Stimulated activated CD8-positive, alpha-beta memory T cell treated with anti-CD3 and anti-CD28 coated beads, Interleukin-4, amount 100 ng/mL, for 48 hours (primary cell): ENCODE measurements at regions not wholly inside any gene's neighbourhood (a gene's known extent, or its start where the extent isn't known, plus 50 kb on each side); places are given as distances from the start of the nearest gene placed in this dataset.
A peak's percentile ranks its signal among the peaks of the same experiment; 100 is the strongest.
"Not testable (repeated sequence)": the region's sequence is repeated elsewhere in the genome, so short reads cannot be mapped to it uniquely, and the experiment has no call there.

Experiments used
- DNase-seq: peaks from one replicate; pipeline ENCODE4 v3.0.0-alpha.2; 2020

DNA sequence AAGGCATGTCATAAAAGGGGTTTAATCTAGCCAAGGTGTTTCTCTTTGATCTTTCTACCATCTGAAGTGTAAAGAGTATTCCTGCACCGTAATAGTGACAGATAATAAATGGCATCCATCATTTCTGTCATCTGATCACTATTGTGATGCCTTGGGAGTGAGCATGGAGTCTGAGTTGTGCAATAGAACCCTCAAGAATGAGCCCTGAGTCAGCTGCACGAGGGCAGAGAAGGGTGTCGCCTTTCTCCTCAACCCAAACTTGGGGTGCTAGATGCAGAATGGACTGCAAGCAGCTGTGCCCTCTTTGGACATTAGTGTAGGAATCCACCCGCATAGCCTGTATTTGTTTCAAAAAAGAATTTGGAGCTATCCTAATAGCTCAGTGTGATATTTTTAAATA is 115.2 kb downstream of the ZNF37A start:
- no peak for DNase-seq

GRCh38 chr10:38209748-38210147 is 115.6 kb downstream of the ZNF37A start:
- DNase-seq: not testable (repeated sequence)

DNA sequence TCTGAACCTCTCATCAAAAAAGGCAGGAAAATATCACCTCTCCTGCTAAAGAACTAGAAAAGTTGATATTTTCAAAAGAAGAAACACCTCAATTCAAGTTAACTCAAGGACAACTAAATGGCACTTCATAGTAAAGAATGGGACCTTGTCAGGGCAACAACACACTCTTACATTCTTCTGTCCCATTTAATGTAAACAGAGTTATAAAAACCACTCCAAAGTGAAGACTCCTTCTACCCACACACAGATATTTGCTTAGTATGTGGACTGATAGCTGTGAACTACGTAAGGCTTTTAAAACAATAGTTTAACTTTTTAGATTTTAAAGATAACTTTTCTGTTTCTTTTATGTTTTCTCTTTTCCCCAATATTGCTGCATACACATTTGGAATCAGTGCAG is 118.3 kb downstream of the ZNF37A start:
- DNase-seq: no peak

GRCh38 chr10:38226385-38226784 is 132.2 kb downstream of the ZNF37A start:
- no peak for DNase-seq

- DNase-seq: no peak
Measured at GRCh38 chr10:38228394-38228793, 134.3 kb downstream of the ZNF37A start.

DNA sequence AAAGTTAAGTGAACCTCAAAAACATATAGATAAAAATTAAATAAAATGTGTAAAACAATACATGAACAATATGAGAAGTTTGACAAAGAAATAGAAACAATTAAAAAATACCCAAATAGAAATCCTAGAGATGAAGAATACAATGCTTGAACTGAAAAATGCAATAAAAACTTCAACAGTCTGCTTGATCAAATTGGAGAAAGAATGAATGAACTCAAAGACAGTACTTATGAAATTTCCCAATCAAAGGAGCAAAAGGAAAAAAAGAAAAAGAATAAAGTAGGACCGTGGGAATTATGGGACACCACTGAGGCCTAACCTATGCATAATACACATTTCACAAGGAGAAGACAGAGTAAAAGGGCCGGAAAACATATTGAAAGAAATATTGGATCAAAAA is 144.3 kb downstream of the ZNF37A start:
- not testable (repeated sequence) for DNase-seq

GRCh38 chr10:38242061-38242649 is 148.0 kb downstream of the ZNF37A start:
- not testable (repeated sequence) for DNase-seq

GRCh38 chr10:38248113-38248512 is 154.0 kb downstream of the ZNF37A start:
- DNase-seq: not testable (repeated sequence)

GRCh38 chr10:38252551-38252950 is 158.4 kb downstream of the ZNF37A start:
- not testable (repeated sequence) for DNase-seq

GRCh38 chr10:38267555-38267954 is 173.4 kb downstream of the ZNF37A start:
- DNase-seq: not testable (repeated sequence)

DNA sequence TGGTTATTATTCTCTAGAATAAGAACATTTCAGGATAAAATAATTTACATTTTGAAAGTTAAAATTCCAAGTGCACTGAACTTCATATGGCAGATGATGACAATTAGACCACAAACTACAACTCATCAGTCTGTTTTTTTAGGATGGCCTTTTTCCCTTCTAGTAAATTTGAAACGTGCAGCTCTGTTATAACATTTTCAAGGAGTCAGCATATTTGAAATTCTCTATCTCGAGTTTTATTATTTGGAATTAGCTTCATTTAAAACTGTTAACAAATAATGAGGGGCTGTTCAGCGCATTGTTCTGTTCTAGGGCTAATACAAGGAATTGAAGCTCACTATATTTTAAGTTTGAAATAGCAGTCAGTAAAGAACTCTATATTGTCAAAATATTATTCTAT is 176.9 kb downstream of the ZNF37A start:
- not testable (repeated sequence) for DNase-seq

- DNase-seq: not testable (repeated sequence)
Measured at GRCh38 chr10:38274879-38275278, 180.7 kb downstream of the ZNF37A start.

DNA sequence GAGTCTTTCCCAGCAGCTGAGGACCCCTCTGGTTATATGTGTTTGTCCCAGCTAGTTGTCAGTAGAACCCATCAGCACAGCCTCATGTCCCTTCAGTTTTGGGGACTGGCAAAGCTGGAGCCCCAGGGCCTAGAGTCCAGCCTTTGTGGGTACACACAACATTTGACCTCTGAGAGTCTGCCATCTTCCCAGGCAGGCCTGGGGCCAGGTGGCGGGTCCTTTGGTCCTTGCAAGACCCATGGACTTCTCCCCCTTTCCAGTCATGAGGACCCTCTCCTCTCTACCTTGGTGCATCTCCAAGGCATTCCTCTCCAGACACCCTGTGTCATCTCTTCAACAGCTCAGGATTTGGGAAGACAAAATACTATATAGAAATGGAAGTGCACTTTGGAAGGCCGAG is 198.4 kb downstream of the ZNF37A start:
- DNase-seq: not testable (repeated sequence)

DNA sequence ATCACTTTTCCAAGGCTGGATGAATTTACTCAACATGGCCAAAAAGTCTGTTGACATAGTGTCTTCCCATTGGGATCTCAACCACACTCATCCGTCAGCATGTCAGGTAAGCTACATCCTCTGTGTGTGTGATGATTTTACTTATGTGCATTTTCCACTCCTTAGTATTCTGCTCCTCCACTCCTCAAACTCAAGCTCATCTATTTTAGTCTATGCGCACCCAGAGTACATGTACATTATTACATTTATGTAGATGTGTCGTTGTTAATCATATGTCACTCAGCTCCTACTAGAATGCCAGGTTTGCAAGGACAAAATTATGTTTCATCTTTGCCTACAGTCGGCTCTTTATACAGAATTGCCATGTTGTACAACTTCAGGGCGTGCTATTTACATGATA is 216.0 kb downstream of the ZNF37A start:
- not testable (repeated sequence) for DNase-seq

DNA sequence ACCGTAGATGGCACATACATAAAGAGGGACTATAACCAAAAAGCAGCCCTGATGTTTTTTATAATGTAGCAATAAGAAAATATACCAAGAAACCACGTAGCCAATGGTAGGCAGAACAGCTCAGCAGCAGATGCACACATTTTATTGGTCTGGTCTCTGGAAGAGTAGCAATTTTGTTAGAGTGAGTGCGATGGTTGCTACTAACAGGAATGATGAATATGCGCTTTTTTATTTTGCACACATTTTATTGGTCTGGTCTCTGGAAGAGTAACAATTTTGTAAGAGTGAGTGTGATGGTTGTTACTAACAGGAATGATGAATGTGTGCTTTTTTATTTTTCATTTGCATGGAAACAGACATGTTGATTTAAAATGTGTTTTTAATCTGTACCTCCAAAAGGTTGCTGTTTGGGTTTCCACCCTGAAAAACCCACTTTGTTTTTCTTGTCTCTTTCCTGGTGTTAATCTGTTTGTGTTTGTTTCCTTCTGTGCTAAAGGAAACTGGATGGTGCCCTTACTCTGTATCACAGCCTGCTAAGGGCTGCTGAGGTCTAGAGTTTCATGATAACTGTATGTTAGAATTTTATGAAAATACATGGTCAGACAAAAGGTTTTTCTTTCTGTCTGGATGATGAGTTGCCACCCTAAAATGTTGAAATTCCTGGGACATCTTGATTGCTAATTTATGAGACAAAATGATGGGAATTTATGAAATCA is 221.1 kb downstream of the ZNF37A start:
- DNase-seq: not testable (repeated sequence)

- DNase-seq: not testable (repeated sequence)
Measured at GRCh38 chr10:38321393-38321792, 227.3 kb downstream of the ZNF37A start.

DNA sequence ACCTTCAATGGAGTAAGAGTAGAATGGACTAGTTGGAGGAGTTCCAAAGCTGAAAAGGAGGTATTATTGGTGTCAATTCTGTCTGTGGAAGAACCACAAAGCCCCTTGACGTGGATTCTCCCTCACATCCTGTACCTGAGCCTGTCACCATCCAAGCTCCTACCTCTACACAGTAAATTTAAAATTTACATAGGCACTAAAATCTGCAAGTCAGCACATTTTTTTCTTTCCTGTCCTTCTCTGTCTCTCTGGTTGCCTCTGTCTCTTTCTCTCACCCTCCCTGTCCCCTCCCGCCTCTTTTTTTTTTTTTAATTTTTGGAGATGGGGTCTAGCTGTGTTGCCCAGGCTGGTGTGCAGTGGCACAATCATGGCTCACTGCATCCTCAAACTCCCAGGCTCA is 236.2 kb downstream of the ZNF37A start:
- DNase-seq: not testable (repeated sequence)

DNA sequence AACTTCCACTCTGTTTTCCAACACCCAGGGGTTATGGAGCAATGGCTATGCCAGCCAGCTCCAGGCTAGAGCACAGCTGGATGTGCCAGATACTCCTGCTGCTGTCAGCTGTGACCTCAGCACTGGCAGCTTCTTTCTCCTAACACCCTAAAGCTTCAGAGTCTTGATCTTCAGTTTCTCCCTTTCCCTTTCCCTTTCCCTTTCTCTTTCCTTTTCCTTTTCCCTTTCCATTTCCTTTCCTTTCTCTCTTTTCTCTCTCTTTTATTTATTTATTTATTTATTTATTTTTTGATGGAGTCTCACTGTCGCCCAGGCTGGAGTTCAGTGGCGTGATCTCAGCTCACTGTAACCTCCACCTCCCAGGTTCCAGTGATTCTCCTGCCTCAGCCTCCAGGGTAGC is 237.0 kb downstream of the ZNF37A start:
- DNase-seq: not testable (repeated sequence)

GRCh38 chr10:38333699-38334098 is 239.6 kb downstream of the ZNF37A start:
- DNase-seq: not testable (repeated sequence)

- DNase-seq: not testable (repeated sequence)
Measured at GRCh38 chr10:38350645-38351044, 256.5 kb downstream of the ZNF37A start.

DNA sequence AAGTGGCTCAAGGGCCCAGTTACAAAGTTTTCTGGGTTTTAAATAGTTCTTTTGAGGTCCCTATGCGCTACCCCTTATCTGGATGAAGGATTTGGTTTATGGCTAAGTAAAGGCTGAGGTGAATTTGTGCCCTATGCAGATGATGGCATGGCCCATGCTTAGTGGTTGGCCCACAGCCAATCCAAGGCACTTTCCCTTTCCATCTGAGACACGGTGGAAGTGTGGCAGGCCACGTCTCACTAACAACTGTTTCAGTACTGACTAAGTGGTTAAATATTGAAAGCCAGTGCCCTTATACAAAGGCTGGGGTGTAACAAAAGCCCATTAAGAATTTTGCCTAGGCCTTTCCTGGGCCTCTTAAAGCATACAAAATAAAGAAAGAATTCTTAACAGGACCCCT is 260.3 kb downstream of the ZNF37A start:
- DNase-seq: peak; percentile 33

DNA sequence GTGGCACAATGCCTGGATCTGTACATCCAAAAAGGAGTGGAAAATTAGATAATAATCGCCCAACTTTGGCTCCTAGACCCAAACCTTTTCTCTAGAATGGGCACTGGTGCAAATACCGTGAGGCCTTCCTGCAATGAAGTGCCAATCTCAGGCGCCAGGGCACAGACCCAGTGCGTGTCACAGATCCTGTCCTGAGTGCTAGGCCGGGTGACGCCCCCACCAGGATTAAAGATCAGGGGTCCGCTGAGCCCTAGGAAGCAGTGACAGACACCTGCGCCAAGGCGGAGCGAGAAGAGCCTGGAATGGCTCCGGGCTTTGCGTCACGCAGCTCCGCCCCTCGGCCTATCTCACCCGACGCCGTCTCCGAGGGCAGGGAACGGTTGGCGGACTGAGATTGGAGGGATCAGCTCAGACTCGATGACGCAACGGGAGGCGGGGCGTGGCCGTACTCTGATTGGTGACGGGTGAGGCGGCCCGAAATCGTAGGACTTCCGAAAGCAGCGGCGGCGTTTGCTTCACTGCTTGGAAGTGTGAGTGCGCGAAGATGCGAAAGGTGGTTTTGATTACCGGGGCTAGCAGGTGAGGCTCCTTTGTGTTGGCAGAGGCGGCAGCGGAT is 261.9 kb downstream of the ZNF37A start:
- DNase-seq: peak; percentile 82

- not testable (repeated sequence) for DNase-seq
Measured at GRCh38 chr10:38356527-38356926, 262.4 kb downstream of the ZNF37A start.

DNA sequence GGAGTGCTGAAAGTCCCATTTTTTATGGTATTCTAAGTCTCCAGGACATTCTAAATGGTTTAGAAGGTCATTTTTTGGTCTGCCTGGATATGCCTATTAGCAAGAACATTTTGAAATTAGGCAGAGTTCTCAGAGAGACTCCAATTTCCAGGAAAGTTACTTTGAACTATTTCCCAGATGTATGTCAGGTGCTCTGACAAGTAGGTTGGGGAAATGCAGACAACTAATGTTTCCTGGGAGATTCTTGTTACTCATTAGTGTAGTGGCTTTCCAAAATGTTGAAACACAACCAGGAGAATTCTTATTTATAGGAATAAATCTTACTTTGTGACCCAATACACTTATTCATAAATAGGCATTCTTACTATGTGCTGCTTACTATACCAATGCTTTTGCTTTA is 268.4 kb downstream of the ZNF37A start:
- not testable (repeated sequence) for DNase-seq
